Activated CD8-positive, alpha-beta memory T cell treated with anti-CD3 and anti-CD28 coated beads, Interleukin-2, amount 50 U/mL, for 1 hour (primary cell): ENCODE measurements at regions not wholly inside any gene's neighbourhood (a gene's known extent, or its start where the extent isn't known, plus 50 kb on each side); places are given as distances from the start of the nearest gene placed in this dataset.

Experiments used
- DNase-seq: peaks from one replicate; pipeline ENCODE4 v3.0.0-alpha.2; 2020; ENCODE audit errors: extremely low read depth

DNA sequence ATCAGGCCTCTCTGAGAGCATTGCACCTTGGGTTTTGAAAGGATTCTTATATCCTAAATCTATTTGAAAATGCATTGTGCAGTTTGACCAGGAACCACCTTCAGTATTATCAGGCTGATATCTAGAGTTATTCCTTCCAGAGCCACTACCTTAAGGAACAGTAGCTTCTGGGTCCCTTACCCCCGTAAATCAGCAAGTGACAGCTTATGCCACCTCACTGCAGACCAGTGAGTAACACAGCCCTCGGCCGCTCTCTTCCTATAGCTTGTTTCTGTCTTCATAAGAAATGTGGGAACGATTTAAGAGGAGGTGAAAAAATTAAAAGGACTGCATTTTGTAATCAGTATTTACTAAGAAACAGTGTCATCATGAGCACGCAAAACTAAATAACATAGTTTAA is 584.2 kb downstream of the GALR1 start:
- no peak for DNase-seq

DNA sequence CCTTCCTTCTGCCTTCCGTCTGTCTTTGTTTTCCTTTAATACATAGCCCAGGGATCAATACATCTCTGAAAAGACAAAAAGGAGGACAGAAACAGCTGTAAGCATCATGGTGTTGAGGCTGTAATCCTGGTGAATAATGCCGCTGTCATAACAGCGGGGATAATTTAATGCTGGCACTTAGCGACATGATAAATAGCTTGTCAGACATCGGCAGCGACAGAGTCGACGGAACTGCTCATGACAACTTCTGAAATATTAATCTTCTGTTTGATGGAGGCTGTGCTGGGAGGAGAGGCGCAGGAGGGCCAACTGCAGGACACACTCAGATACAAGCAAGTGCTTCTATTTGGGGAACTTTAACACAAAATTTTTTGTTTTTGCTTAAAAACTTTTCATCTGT is 602.2 kb downstream of the GALR1 start:
- DNase-seq = no peak

DNA sequence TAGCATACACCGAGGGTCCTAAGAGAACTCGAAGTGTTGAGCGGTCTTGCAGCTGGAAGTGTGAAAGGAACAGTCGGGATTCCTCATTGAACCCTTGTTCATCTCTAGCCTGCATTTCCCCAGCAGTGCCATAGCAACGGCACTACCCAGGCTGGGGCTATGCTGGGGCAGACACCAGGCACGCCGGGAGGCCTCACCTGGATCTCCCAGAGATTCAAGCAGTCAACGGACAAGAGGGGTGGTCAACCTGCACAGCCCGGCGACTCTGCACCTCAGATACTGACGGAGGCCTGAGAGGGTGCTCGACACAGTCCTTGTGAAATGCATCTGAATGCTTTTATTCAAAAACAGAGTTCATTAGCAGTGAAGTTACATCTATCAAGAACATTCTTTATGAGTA is 604.2 kb downstream of the GALR1 start:
- DNase-seq = no peak

DNA sequence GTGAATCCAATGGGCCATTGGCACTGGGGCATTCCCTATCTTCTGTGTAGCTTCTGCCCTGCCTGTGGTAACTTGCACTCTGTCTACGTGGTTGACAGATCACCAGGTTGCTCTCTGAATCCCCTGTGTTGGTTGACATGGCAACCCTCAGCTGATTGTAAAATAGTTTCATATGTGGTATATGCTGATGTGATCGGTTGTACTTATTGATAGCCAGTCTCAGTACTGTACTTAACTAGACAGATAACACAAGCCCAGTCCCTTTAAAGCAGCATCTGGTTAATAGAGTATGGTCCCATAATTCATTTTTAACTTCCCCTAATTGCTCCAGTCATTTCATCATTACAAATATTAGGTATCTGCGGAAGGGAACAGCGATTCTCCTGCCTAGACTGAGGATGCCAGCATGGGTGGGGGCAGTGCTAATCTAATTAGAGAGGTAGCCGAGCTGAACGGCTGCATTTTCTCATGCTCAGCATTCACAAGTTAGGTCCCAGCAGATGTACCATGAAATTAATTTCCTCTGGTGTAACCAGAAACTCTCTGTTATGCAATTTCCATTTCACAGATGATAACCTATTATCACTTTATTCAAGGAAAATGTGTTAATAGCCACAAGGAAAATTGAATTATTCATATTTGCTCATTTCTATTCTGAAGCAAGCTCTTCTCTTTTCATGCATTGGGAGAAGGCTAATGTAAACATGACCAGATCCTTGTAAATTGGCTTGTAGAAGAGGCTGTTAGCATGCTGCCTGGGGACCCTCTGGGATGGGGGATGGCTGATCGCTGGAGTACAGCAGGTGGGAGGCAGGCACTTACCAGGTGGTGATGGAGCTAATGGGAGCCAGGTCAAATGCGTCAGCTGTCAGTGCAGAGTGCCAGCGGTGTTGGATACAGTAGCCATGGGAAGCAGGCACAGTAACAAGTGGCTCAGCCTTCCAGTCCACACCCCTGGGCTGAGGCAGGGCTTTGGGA is 608.3 kb downstream of the GALR1 start:
- DNase-seq = no peak

DNA sequence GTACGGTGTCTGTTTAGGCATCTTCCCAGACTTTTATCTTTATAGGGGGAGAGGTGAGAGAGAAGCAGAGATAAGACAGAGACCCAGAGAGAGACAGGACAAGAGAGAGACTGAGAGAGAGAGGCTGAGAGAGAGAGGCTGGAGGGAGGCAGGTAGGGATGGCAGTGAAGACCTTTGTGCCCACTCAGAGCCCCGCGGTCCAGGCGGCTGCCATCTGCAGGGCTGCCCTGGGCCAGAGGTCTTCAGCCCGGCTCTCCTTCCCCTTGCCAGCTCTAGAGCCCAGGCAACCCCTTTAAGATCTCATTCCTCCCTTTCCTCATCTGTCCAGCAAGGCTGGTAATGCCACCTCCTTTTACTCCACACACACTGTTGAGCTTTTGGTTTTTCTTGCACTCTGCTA is 610.0 kb downstream of the GALR1 start:
- no peak for DNase-seq

DNA sequence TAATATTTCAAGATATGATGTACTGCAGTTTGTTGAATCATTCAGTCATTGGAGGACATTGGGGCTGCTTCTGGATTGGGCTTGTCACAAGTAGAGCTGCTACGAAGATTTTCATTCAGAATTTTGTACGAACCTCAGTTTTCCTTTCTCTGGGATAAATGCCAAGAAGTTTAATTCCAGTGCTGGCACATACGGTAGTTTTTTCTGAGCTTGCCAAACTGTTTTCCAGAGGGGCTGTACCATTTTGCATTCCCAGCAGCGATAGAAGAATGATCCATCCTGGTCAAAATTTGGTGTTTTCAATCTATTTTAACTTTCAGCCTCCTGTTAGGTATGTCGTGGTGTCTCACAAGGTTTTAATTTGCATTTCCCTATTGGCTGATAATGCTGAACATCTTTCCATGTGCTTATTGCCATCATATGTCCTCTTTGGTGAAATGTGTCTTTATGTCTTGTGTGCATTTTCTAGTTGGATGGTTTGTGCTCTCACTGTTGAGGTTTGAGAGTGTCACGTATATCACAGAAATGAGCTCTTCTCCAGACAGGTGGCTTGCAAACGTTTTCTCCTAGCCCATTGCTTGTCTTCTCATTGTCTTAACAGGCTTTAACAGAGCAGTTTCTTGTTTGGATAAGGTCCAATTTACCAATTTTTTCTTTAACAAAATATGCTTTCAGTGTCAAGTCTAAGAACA is 612.6 kb downstream of the GALR1 start:
- no peak for DNase-seq

DNA sequence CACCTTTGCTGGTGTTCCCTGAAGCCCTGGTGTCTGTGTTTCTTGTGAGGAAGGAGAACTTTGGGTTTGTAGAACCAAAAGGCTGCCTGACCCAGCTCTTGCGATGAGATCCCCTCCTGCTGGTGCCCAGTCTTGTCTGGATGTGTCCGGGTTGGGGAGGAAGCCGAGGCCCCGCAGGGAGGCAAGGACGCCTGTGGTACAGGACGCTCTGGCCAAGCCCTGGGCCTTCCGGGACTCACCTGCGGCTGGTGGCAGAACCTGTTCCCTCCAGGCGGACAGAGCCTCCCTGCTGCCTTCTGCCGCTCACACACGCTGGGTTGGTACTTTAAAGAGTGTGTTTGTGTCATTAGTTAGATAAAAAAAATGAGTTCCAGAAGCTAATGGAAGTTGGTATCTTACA is 616.2 kb downstream of the GALR1 start:
- no peak for DNase-seq

DNA sequence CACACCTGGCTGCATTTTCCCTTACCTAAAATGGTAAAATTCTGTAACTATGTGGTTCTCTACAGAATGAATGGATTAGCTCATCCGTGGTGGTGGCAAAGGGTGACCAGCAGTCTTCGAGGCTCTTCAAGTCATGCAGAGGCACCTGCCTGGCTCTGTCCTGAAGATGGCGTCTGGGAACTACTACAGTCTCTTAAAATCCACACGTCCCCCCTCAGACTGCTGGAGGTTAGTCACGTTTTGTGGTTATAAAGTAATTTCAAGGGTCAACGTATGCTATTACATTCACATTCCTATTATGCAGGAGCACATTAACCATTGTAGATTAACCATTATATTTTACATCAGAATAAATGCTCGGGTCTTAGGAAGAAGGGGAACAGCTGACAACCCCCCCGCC is 616.7 kb downstream of the GALR1 start:
- DNase-seq = no peak

DNA sequence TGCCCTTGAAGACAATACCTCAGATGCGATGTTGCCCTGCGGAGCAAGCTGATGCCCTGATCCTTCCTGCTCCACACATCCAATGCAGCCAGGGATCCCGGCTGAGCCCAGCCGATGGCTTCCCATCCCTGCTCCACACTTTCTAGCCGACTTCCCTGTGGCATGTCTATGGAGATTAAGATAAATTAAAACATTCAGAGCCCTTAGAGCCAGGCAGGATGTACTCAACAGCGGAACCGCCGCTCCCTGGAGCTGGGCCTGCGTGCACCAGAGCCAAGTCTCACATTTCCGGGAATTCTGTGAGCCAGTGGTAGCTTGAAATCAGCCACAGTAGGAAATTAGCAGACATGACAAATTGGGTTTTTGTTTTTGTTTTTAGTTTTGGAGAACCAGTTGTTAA is 620.6 kb downstream of the GALR1 start:
- no peak for DNase-seq

DNA sequence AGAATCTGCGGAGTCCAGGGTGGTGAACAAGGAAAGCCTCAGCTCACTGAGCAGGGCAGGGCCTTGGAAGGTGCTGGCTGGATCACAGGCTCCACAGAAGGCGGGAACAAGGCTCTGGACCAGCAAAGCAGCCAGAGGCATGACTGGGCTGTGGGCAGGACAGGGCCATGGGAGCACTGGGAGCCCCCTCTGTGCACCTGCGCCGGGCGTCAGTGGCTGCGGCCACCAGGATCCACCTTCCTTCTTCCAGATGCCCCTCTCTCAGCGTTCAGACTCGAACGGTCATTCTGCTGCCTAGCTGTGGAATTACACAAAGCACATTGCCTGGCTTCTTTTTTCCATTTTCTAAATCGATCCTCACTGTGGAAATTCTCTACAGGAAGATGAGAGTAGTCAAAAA is 621.2 kb downstream of the GALR1 start:
- DNase-seq = no peak

DNA sequence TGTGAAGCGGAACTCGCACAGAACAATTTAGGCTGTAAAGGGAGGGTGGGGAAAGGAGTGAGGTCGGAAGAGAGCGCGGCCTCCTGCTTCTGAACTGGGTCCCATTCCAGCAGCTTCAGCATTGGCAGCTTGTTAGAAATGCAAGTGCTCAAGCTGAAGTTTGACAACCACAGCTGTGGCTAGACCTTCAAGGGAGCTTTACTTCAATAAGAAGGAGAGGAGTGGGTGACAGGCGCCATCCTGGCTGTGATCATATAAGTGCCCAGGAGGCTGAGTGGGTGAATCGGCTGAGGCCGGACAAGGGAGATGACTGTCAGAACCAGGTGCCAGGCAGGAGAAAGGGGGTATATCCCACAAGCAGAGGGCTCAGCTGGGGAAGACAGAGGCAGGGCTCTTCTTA is 622.5 kb downstream of the GALR1 start:
- no peak for DNase-seq

DNA sequence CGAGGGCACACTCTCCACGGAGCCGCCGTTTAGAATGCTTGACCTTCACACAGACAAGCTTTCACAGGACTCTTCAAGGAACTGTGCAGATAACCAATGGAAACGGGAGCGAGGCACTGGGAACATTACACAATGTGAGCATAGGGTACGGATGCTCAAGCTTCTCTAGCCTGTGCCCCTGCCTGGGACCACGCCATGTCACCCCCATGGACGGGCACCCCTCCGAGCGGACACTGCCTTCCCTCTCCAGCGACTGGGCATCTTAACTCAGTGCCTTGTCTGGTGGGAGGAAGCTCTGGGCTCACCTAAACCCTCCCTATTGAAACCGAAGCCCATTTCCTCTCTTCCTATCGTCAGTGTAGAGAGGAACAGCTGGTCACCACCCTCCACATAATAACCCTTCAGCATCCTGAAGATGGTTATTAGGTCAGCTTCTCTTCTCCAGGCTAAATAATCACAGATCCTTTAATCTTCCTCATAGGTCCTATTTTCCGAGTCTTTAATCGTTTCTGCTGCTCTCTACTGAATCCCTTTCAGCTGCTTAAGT is 626.7 kb downstream of the GALR1 start:
- no peak for DNase-seq

DNA sequence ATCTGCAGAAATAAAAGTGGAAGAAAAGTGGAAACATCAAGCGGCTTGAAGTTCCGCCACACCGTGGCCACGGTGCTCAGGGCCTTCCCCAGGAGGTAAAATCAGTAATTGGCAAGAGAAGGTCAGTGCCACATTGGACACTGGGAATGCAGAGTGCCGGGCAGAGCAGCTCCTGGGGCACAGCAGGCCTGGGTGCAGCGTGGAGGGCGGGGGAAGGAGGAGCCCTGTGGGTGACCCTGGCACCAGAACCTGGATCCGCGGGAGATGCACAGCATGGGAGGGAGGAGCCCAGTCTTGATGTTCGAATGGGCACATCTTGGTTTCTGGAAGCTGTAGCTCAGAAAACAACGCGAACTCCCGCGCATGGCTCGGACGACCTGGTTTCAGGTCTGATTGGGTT is 630.2 kb downstream of the GALR1 start:
- no peak for DNase-seq

DNA sequence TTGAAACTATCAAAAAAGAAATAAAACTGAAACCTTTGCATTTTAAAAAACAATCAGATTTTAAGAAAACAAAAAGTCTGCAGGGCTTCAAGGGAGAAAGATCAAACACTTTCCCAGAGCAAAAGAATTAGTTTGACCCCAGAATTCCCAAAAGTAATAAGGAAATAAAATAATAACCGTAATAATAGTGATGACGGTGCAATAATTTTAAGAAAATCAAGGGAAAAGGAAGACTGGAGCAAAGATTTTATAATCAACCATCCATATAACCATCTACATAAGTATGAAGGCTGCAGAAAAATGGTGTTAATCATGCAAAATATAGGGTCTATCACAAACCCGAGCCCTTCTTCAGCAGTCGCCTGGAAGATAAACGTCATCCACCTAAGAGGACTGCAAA is 634.8 kb downstream of the GALR1 start:
- no peak for DNase-seq

DNA sequence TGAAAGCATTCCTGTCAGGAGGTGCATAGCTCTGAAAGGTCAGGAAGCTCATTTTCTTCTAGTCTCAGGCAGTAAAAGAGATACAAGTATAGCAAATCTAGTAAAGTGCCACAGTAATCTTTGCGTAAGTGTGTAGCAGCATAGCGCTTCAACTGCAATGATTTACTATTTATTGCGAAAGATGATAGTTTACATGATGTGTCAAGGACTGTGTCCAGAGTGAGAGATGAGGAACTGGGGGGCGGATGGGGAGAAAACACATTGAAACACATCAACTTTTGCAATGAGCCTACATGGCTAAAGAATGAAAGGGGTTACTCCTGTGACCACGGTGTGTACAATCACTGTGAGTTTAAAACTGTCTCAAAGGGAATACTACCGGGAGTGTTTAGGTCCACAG is 644.4 kb downstream of the GALR1 start:
- DNase-seq = no peak

DNA sequence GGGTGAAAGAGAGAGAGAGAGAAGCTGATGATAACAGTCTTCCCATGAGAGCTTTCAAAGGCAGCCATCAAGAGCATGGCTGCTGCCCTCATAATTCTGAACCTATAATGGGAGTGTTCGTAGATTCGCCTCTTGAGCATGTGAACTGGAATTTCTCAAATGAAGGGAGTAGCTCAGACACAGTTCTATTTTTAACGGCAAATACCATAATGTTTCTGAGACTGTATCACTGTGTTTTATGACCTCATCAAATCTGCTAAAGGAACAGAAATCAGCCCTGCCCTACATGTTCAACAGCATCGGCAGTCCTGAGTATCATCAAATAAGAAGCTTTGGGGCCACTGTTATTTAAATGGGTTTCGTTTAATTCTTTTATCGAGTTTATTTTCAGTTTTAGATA is 645.6 kb downstream of the GALR1 start:
- DNase-seq = no peak

DNA sequence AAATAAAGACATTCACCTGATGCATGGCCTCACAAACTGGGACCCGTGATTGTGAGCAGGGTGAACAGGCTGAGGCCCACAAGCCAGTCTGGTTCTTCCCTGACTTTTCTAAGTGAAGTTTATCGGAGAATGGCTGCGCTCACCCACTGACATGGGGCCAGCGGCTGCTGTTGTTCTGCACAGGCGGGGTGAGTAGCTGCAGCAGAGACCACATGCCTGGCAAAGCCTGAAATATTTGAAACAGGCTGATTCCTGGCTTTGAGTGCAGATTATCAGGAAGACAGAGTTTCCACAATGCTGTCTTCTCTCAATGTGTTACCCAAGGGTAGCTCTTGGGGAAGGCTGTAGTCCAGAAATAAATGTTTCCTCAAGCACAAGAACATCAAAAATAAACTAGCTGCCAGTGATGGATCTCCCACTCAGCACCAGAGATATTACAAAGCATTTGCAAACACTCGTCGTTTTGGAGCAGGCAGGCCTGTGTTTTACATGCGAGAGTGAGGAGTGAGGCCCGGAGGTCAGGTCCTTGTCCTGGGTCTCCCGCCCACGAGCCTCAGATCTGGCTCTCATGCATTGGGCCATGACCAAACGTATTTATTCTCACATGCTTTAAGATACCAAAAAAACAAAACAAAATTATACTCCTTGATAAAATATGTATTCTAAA is 647.1 kb downstream of the GALR1 start:
- no peak for DNase-seq

DNA sequence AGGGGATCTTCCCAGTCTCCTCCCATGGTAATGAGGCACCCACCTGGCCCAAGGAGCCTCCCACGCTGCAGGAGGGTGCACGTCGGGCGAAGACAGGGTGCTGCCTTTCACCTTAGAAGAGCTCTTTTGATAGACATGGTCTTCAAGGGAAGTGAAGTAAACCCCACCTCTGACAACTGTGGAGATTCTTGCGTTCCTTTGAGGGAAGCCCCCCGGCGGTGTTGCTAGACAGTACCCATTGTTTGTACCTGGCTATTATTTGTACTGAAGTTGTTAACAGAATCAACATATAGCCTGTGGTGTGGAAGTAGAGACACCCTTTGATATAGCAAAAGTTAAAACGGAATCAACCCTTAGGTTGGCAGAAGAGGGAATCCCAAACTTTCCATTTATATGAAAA is 648.0 kb downstream of the GALR1 start:
- no peak for DNase-seq

DNA sequence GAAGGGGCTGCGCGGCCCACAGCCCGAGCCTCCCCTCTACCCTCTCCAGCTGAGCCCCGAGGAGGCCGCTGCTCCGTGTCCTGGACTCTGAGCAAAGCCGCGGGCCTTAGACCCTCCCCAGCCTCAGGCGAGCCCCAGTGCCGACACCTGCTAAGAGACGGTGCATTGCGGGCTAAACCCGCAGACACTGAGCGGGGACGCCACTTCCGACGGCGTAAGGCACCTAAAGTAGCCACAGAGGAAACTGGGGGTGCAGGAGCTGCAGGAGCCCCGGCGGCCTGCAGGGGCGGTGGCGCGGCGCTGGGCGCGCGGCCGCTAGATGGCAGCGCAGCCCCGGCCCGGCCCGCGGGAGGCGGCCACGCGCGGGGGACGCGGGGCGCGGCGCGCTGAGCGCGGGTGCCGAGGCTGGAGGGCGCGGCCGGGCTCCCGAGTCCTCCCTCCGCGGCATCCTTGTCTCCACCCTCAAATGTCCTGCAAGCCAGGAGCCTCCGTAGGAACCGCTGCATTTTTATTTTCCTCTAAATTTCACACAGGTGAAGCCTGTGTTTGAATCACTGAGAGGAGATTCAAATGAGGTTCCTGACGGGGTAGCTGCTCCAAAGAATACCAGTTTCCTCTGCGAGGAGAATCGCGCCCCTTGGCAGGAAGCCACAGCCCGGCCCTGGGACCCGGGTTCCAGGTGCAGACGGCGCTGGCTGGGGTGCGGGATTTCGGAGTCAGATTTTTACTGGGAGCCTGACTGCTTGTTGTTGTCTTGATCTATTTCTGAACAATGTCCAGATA is 650.5 kb downstream of the GALR1 start:
- DNase-seq = peak; percentile 9

DNA sequence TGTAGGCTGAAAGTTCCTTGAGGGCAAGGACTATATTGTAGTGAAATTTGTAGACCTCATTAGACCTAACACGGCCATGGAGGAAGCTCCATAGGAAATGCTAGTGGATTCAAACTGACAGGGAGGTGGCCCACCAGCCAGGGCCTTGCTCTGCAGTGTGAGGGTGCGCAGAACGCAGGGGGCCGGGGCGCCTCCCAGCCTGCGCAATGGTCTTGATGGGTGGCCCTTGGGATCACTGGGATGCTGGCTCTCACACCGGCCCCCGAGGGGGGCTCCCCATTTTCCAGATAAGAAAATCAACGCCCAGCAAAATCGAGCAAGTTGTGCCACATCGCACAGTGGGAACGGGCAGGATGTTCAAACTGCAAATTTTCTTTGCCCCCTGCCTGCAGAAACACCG is 655.4 kb downstream of the GALR1 start:
- DNase-seq = no peak

DNA sequence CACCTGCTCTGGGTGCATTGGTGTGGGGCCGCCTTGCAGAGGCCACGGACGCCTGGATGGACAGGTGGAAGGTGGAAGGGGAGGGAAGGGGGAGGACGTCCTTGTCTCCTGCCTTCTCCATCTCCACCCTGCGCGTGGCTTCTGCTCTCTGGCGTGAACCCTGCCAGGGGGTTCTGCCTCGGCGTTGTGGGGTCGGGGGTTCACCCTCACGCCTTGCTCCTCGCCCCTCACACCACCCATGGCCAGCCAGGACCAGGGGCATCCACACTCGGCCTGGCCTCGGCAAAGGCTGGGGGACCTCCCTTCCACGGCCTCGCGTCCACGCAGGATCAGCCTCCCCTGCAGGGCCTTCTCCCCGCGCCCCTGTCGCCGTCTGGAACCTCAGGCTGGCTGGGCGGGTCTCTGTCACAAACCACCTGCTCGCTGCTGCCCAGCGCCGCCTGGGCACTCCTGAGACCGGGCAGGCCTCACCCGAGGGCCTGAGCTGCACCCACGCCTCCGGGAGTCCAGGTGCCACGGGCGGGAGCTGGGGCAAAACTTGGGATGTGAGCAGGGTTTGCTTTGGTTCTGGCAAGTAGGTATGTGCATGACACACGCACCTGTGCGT is 655.9 kb downstream of the GALR1 start:
- no peak for DNase-seq
